NCI-H2171 (cell line): ENCODE measurements at regions not wholly inside any gene's neighbourhood (a gene's known extent, or its start where the extent isn't known, plus 50 kb on each side); places are given as distances from the start of the nearest gene placed in this dataset.
"Not testable (repeated sequence)": the region's sequence is repeated elsewhere in the genome, so short reads cannot be mapped to it uniquely, and the experiment has no call there.

Experiments
- DNase-seq: peaks from one replicate; lab custom pipeline; 2025; lab: John Stamatoyannopoulos, UW

- DNase-seq = no peak
These were observed 332.2 kb upstream of the KIF2B start for GRCh38 chr17:53490447-53490968.

- DNase-seq = no peak
These were observed 339.0 kb upstream of the KIF2B start for GRCh38 chr17:53483704-53484103.

GRCh38 chr17:53475002-53475401, 347.7 kb upstream of the KIF2B start:
- DNase-seq = no peak

- no peak for DNase-seq
These were observed 350.1 kb upstream of the KIF2B start for GRCh38 chr17:53472586-53472985.

GRCh38 chr17:53471514-53471913, 351.2 kb upstream of the KIF2B start:
- DNase-seq = no peak

- DNase-seq = no peak
These were observed 352.1 kb upstream of the KIF2B start for GRCh38 chr17:53470626-53471025.

GRCh38 chr17:53466733-53467132, 356.0 kb upstream of the KIF2B start:
- DNase-seq = no peak

- DNase-seq = not testable (repeated sequence)
These were observed 358.3 kb upstream of the KIF2B start for GRCh38 chr17:53464396-53464795.

GRCh38 chr17:53463363-53463762, 359.4 kb upstream of the KIF2B start:
- DNase-seq = no peak

GRCh38 chr17:53462393-53462811, 360.3 kb upstream of the KIF2B start:
- no peak for DNase-seq

- not testable (repeated sequence) for DNase-seq
These were observed 366.8 kb upstream of the KIF2B start for GRCh38 chr17:53455943-53456342.

GRCh38 chr17:53454337-53454736, 368.4 kb upstream of the KIF2B start:
- DNase-seq = no peak

GRCh38 chr17:53449324-53449723, 373.4 kb upstream of the KIF2B start:
- DNase-seq = no peak

GRCh38 chr17:53428913-53429312, 393.8 kb upstream of the KIF2B start:
- DNase-seq = no peak

- DNase-seq = no peak
These were observed 396.2 kb upstream of the KIF2B start for GRCh38 chr17:53426505-53426904.

- DNase-seq = no peak
These were observed 402.6 kb upstream of the KIF2B start for GRCh38 chr17:53420035-53420641.

GRCh38 chr17:53409588-53409987, 413.1 kb upstream of the KIF2B start:
- DNase-seq = no peak

GRCh38 chr17:53406907-53407306, 415.8 kb upstream of the KIF2B start:
- no peak for DNase-seq

GRCh38 chr17:53391197-53391596, 431.5 kb upstream of the KIF2B start:
- no peak for DNase-seq

GRCh38 chr17:53390575-53390974, 432.2 kb upstream of the KIF2B start:
- DNase-seq = no peak

GRCh38 chr17:53387745-53388144, 435.0 kb upstream of the KIF2B start:
- no peak for DNase-seq

GRCh38 chr17:53353919-53354351, 468.8 kb upstream of the KIF2B start:
- peak; percentile 70 for DNase-seq

GRCh38 chr17:53344778-53345177, 477.9 kb upstream of the KIF2B start:
- no peak for DNase-seq

GRCh38 chr17:53336281-53336680, 486.4 kb upstream of the KIF2B start:
- no peak for DNase-seq
